Astrocyte of the hippocampus (primary cell): ENCODE measurements at regions not wholly inside any gene's neighbourhood (a gene's known extent, or its start where the extent isn't known, plus 50 kb on each side); places are given as distances from the start of the nearest gene placed in this dataset.
"Not testable (repeated sequence)": the region's sequence is repeated elsewhere in the genome, so short reads cannot be mapped to it uniquely, and the experiment has no call there.

ENCODE experiments used
- DNase-seq: peaks from one replicate; pipeline ENCODE4 v3.0.0; 2011; ENCODE audit warnings: low read depth, low spot score

GRCh38 chr18:56488739-56489138 is 149.7 kb downstream of the TXNL1 start:
- no peak for DNase-seq

DNA sequence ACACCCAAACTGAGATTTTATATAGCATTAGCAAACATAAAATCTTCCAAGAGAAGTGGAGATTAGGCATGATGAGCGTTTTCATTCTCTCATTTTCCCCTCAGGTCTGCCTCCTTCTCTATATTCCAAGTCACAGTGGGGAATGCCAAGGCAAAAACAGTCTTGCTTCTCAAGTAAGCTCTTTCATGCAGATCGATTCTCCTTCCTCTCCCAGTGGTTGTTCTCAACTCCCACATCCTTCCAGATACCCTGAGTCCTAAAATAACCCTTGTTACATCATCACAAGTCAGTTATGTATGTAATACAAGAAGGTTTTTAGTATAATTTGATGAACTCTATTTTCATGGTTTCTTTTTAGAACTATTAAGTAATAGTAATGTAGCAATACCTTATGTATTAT is 150.6 kb downstream of the TXNL1 start:
- no peak for DNase-seq

GRCh38 chr18:56483386-56483785 is 155.0 kb downstream of the TXNL1 start:
- DNase-seq: no peak

DNA sequence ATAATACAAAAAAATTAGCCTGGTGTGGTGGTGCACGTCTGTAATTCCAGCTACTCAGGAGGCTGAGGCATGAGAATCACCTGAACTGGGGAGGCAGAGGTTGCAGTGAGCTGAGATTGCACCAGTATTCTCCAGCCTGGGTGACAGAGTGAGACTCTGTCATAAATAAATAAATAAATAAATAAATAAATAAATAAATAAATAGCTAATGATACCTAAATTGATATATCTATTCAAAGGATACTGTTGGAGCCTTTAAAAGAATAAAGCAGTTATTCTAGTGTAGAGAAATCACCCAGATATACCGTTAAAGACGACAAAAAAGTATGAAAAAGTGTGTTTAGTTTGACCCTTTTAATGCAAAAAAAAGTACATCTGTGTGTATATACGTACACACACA is 155.6 kb downstream of the TXNL1 start:
- DNase-seq: not testable (repeated sequence)

- no peak for DNase-seq
These were observed 156.6 kb downstream of the TXNL1 start for GRCh38 chr18:56481751-56482150.

DNA sequence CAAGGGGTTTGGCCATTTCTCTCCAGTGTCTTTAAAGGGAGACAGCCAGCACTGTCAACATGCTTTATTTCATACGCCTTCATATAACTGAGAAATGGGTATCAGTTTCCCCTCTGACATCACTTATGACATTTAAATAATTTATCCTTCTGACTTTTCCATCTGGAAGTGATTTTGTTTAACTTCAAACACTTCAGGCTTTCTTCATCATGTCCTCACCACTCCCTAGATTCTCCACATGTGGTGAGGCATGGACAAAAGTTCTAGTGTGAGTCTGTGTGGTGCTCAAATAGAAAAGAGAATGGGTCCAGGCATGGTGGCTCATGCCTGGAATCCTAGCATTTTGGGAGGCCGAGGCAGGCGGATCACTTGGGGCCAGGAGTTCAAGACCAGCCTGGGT is 158.6 kb downstream of the TXNL1 start:
- DNase-seq: no peak

- DNase-seq: no peak
These were observed 163.1 kb downstream of the TXNL1 start for GRCh38 chr18:56475250-56475649.

DNA sequence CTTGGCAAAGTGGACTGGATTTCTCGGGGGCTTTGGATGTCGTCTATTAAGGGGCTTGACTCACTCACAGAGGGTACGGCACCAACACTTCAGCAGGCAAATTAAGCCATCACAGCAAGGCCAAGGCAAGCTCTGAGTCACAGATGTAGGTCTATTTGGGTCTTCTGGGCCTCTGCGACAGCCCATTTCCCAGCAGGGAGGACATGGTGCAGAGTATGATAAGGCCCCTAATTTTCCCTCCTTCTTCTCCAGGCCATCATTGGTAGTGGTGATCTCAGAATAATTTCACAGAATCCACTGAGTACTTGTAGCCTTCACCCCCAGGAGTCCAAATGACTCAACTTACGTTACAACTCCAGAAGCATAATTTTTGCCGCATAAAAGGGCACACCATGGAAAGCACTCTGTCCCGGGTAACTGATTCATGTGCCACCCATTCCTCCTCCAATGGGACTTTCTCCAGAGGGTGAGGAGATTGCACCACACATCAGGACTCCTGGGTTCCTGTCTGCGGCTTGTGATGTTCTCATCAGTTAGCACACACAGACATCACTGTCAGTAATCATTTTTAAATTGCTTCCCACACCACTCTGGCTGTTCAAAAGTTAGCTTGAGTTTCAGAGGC is 164.9 kb downstream of the TXNL1 start:
- no peak for DNase-seq

- DNase-seq: no peak
These were observed 167.7 kb downstream of the TXNL1 start for GRCh38 chr18:56470406-56471351.

DNA sequence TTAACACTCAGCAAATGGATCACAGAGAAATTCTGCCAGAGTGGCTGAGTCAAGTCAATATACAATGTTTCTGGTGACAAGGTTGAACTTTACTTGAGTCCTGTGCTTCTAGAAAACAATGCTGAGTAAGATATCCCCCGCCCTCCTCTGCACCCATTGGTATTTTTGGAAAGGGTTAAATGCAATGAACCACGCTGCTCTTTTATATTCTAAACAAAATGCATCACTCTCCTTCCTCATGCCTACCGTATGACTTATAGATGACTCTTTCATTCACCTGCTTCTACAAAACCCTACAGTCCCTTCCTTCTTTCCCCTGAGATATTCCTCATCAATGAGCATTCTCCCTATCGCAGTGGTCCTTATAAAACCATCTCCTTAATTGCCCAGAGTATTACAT is 168.8 kb downstream of the TXNL1 start:
- DNase-seq: no peak

- no peak for DNase-seq
These were observed 170.0 kb downstream of the TXNL1 start for GRCh38 chr18:56468396-56468795.

GRCh38 chr18:56462276-56462675 is 176.1 kb downstream of the TXNL1 start:
- DNase-seq: no peak

GRCh38 chr18:56461151-56461550 is 177.2 kb downstream of the TXNL1 start:
- DNase-seq: no peak

DNA sequence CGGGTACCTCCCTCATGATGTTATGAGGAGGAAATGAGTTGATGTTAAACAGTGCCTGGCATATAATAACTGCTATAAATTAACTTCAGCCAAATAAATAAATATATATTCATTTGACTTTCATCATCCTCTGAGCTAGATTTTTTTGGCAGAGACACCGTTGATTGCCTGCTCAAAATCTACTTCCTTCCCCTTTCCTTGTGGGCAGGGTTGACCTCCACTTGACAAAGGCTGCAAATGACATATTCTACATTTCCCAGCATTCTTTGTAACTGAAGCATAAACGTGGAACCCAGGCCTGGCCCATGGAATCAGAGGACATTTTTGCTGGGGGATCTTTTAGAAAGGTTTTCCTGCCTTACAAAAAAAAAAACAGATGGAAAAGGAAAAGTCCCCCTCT is 177.8 kb downstream of the TXNL1 start:
- no peak for DNase-seq

DNA sequence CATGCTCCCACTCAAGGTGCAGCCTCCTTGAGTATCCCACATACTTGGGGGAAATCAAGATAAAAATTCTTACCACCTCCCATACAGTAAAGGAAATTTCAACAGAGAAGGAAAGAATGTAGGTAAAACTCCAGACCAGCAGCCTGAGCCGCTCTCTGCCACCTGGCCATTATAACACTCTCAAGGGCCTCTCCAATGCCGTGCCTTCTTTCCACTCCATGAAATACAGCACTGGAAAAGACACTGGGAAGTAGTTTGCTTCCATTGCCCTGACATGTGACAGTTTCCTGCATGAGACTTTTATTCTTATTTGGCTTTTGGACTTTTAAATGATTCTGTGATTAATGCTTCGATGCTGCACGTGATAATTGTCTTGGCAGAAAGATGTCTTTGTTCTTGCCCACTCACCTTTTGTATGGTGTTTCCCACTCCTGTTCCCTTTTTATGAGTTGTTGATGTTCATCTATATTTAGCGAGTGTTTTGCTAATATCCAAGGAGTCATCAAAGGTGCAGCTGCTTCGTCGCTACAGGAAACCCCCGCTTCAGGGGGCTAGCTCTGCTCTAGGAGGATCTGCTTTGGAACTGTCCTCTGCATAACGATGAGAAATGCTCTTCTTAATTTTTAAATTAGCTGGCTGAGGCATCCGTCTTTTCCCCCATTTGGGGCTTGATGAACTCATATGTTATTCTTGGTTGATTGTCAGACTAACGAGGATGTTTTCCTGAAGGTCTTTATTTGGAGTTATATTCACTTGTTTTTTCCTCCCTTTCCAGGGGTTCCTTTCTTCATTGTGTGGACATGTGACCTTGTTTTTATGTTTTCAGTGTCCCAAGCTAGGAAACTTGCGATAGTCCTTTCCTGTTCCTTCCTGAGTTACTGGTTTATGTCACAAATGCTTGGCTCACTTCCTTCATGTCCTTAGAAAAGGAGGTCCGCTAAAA is 179.4 kb downstream of the TXNL1 start:
- peak; percentile 13 for DNase-seq

DNA sequence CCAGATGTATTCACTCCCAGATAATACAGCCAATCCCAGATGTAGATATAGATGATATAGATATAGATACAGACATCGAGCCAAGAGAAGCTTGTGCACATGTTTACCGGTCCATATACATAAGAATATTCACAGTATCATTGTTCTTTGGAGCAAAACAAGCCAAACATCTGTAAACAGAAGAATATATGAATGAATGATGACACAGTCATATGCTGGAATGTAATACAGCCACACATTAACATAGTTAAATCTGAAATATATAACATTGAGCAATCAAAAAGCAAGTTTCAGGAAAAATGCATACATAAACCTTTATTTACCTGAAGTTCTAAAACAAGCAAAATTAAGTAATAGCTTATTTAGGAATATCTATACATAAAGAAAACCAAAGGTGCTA is 182.5 kb downstream of the TXNL1 start:
- no peak for DNase-seq

DNA sequence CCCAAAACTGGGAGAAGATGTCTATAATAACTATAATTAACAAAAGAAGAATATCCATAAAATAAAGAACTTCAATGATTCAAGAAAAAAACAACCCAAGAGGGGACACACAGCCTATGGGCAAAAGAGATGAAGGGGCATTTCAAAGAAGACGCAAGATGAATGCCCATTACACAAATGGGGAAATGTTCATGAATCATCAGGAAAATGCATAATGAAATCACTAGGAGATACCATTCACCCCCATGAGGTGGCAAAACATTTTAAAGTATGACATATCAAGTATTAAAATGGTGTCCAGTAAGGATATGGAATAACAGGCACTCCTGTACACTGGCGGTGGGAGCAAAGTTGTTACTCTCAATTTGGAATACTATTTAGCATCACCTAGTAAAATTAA is 183.3 kb downstream of the TXNL1 start:
- no peak for DNase-seq

DNA sequence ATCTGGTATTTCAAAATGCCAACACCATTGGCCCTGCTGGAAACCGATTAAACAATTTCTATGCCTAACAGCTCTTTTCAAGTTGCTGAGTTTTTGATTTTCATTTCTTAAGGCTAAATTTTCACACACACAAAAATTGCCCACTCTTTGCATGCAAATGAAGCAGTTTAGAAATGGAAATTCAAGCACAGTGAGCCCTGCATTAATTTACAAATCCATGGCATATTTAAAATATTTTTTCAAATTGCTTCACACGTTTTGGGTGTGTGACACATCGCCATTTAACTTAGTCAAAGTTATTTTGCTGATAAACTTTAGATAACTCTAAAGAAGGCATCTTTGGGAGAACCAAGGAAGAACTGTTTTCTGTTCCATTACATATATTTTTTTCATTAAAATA is 184.8 kb downstream of the TXNL1 start:
- no peak for DNase-seq

DNA sequence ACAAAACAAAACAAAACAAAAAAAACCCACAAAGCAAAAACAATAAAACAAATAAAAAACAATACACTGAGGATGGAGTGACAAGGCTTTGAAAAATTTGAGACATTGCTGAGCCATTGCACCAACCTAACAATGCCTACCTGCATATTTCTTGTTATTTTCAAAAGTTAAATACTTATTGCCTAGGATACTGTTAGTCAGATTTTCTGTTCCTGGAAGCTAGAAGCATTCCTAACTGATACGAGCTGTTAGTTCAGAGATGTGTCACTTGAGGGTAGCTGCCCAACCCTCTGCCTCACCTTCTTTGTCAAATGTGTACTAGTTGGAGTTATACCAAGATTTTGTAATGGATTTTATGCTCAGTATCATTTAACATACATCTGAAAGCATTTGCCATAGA is 187.2 kb downstream of the TXNL1 start:
- DNase-seq: peak; percentile 25

DNA sequence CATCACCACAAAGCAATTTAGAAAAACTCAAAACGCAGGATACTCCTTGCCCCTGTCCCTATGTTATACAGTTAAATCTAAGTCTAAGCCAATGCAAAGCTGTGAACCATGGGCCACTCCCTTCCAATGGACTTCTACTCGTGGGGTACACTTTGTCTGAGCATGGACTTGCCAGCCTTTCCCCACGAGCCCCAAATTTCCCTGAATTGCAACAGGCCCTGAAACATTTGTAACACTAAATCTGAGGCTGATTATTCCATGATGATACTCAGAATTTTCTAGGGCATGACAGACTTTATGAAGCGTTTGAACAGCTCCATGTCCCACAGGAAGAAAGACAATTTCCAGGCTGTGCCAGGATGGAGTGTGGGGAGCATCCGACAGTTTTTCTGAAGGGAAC is 189.6 kb downstream of the TXNL1 start:
- no peak for DNase-seq

DNA sequence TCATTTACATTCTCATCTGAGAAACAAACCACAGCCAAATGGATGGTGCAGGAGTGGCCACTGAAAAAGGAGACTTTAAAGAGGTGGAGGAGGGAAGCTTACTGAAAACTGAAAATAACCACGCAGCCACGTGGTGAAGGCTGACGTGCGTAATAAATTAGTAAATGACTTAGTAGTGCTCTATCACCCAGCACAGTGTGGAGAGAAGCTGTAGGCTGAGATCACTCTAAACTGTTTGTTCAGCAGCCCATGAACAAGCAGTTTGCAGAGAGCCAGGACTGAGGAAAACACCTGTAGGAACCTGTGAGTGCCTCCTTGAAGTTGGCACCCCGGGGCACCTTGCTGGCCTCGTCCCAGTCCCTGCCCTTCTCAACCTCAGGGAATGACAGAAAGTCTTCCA is 193.0 kb downstream of the TXNL1 start:
- no peak for DNase-seq

DNA sequence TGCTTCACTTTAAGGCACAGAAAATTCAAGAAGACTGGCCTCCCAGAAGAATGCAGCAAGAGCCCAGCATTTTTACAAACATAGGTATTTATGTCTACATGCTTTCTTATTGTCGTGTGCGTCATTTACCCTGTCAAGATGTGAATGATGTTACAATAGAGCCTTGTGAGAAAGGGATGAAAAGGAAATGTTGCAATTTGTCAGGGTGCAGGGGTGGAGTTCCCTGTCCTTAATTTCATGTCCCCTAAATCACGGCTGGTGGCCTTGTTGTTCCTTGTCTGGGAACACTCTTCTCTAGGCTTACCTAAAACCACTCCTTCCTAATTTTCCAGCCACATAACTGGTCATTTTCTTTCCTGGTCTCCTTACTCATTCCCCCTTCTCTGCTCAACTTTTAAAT is 194.2 kb downstream of the TXNL1 start:
- no peak for DNase-seq
